GM12891 (cell line): ENCODE measurements at regions not wholly inside any gene's neighbourhood (a gene's known extent, or its start where the extent isn't known, plus 50 kb on each side); places are given as distances from the start of the nearest gene placed in this dataset.

Source experiments
- POLR2A ChIP-seq: IDR thresholded peaks from 2 replicates; pipeline ENCODE4 v1.6.1; 2011; ENCODE audit warnings: low read depth, low read length, control low read depth
- POLR2AphosphoS5 ChIP-seq: IDR thresholded peaks from 2 replicates; pipeline ENCODE4 v1.6.1; 2011; ENCODE audit warnings: low read depth, low read length, control low read depth
- TAF1 ChIP-seq: IDR thresholded peaks from 2 replicates; pipeline ENCODE4 v1.6.1; 2011; ENCODE audit warnings: low read depth, low read length, control low read depth

DNA sequence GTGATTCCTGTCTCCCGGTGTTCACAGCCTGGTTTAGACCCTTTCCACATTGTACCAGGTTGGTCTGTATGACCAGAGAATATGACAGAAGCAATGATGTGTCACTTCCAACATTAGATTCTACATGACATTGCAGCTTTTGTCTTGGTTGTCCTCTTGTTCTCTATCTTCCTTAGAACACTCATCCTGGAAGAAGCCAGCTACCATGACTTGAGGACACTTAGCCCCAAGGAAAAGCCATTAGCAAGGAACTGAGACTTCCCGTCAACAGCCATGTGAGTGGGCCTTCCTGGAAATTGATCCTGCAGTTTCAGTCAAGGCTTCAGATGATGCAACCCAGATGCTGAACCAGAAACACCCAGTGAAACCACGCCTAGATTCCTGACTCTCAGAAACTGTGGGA, 143.3 kb downstream of the MREG start:
- TF ChIP-seq POLR2A (no peak), POLR2AphosphoS5 (no peak), TAF1 (no peak)
